ENCODE measurements at regions not wholly inside any gene's neighbourhood (a gene's known extent, or its start where the extent isn't known, plus 50 kb on each side); places are given as distances from the start of the nearest gene placed in this dataset.

- H4K20me1 ChIP-seq (ENCODE audit: insufficient read depth, low read length), result no peaks in the 10 kb centered on the region
- H3K4me1 ChIP-seq (ENCODE audit: control insufficient read depth in 1 of 2, insufficient read depth in 2 of 2, low read length in 2 of 2), result no peaks in the 10 kb centered on the region
- no peaks in the 10 kb centered on the region for H3K79me2 ChIP-seq (ENCODE audit: insufficient read depth, low read length)
- Mint-ChIP-seq H3K27ac (no peak overlapping the region), H3K4me3 (no peak overlapping the region), H3K36me3 (no peaks in the 10 kb centered on the region), H3K4me1 (no peaks in the 10 kb centered on the region), H3K9me3 (peaks cover 0 to 1% (median 0%) of the 10 kb centered on the region in 7 donors), H3K27me3 (ENCODE audit: low read depth in 3 of 3) (peaks cover 3 to 12% (median 6%) of the 10 kb centered on the region in 3 donors)
- H3K27ac ChIP-seq (ENCODE audit: low read depth in 1 of 2, low read length in 2 of 2), result no peak overlapping the region
- TF ChIP-seq, protein P1, sequence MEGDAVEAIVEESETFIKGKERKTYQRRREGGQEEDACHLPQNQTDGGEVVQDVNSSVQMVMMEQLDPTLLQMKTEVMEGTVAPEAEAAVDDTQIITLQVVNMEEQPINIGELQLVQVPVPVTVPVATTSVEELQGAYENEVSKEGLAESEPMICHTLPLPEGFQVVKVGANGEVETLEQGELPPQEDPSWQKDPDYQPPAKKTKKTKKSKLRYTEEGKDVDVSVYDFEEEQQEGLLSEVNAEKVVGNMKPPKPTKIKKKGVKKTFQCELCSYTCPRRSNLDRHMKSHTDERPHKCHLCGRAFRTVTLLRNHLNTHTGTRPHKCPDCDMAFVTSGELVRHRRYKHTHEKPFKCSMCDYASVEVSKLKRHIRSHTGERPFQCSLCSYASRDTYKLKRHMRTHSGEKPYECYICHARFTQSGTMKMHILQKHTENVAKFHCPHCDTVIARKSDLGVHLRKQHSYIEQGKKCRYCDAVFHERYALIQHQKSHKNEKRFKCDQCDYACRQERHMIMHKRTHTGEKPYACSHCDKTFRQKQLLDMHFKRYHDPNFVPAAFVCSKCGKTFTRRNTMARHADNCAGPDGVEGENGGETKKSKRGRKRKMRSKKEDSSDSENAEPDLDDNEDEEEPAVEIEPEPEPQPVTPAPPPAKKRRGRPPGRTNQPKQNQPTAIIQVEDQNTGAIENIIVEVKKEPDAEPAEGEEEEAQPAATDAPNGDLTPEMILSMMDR (IDR thresholded peaks at IDR 0.05), result no peak
- H3K9ac ChIP-seq (ENCODE audit: insufficient read depth, low read length, poor library complexity, severe bottlenecking), result no peak overlapping the region
- H3K9me3 ChIP-seq (replicated peaks in 1 of 2; ENCODE audit: control insufficient read depth in 1 of 2, insufficient read depth in 1 of 2, low read length in 2 of 2), result no peaks in the 10 kb centered on the region
- no peak overlapping the region for H3K4me3 ChIP-seq (replicated peaks in 1 of 3; ENCODE audit: low read depth in 2 of 3, low read length in 3 of 3)
- no peak overlapping the region for H3K4me2 ChIP-seq (replicated peaks; ENCODE audit: extremely low read depth, low read length, poor library complexity, severe bottlenecking)
- H2AFZ ChIP-seq (ENCODE audit: insufficient read depth, low read depth, low read length, poor library complexity, severe bottlenecking), result no peak overlapping the region
- no peaks in the 10 kb centered on the region for H3K36me3 ChIP-seq (replicated peaks in 1 of 2; ENCODE audit: control insufficient read depth in 1 of 2, insufficient read depth in 2 of 2, low read length in 2 of 2)
- no peak for DNase-seq
- H3K27me3 ChIP-seq (ENCODE audit: control insufficient read depth in 2 of 2, insufficient read depth in 2 of 2, low read length in 2 of 2), result no peaks in the 10 kb centered on the region
- WGBS (ENCODE audit: insufficient coverage), result 100% methylated on average over 2 of the region's 5 CpGs
- intact Hi-C loops (cut with micrococcal nuclease), result no loop called here
These were observed 71.3 kb downstream of the CPN2 start for GRCh38 chr3:194279701-194280360.

- H3K27me3 Mint-ChIP-seq (ENCODE audit: low read depth in 3 of 3), result peaks cover 1 to 11% (median 6%) of the 10 kb centered on the region in 3 donors
- H3K4me1 Mint-ChIP-seq, result no peaks in the 10 kb centered on the region
- H3K27ac Mint-ChIP-seq, result no peak overlapping the region
- no CpG with 5 or more reads among the region's 2 CpGs for WGBS (ENCODE audit: insufficient coverage)
- H3K4me3 Mint-ChIP-seq, result no peak overlapping the region
- no peaks in the 10 kb centered on the region for H3K79me2 ChIP-seq (ENCODE audit: insufficient read depth, low read length)
- no peaks in the 10 kb centered on the region for H3K9me3 ChIP-seq (replicated peaks in 1 of 2; ENCODE audit: control insufficient read depth in 1 of 2, insufficient read depth in 1 of 2, low read length in 2 of 2)
- H3K36me3 ChIP-seq (replicated peaks in 1 of 2; ENCODE audit: control insufficient read depth in 1 of 2, insufficient read depth in 2 of 2, low read length in 2 of 2), result no peaks in the 10 kb centered on the region
- no peak overlapping the region for H3K4me2 ChIP-seq (replicated peaks; ENCODE audit: extremely low read depth, low read length, poor library complexity, severe bottlenecking)
- no peaks in the 10 kb centered on the region for H3K27me3 ChIP-seq (ENCODE audit: control insufficient read depth in 2 of 2, insufficient read depth in 2 of 2, low read length in 2 of 2)
- no peaks in the 10 kb centered on the region for H3K4me1 ChIP-seq (ENCODE audit: control insufficient read depth in 1 of 2, insufficient read depth in 2 of 2, low read length in 2 of 2)
- TF ChIP-seq, protein P1 (IDR thresholded peaks at IDR 0.05), result no peak
- intact Hi-C loops (cut with micrococcal nuclease), result no loop called here
- H3K9me3 Mint-ChIP-seq, result peaks cover 0 to 1% (median 0%) of the 10 kb centered on the region in 7 donors
- H3K9ac ChIP-seq (ENCODE audit: insufficient read depth, low read length, poor library complexity, severe bottlenecking), result no peak overlapping the region
- H3K36me3 Mint-ChIP-seq, result no peaks in the 10 kb centered on the region
- H2AFZ ChIP-seq (ENCODE audit: insufficient read depth, low read depth, low read length, poor library complexity, severe bottlenecking), result no peak overlapping the region
- no peaks in the 10 kb centered on the region for H4K20me1 ChIP-seq (ENCODE audit: insufficient read depth, low read length)
- H3K4me3 ChIP-seq (replicated peaks in 1 of 3; ENCODE audit: low read depth in 2 of 3, low read length in 3 of 3), result no peak overlapping the region
- DNase-seq, result no peak
- H3K27ac ChIP-seq (ENCODE audit: low read depth in 1 of 2, low read length in 2 of 2), result no peak overlapping the region
These were observed 70.4 kb downstream of the CPN2 start for GRCh38 chr3:194280777-194281176.
